DMS153 (cell line): ENCODE measurements at regions not wholly inside any gene's neighbourhood (a gene's known extent, or its start where the extent isn't known, plus 50 kb on each side); places are given as distances from the start of the nearest gene placed in this dataset.

Experiments
- DNase-seq: peaks from one replicate; lab custom pipeline; 2025; lab: John Stamatoyannopoulos, UW

GRCh38 chr7:16232273-16232672 is 189.1 kb downstream of the CRPPA start:
- DNase-seq, result no peak

GRCh38 chr7:16223963-16224707 is 197.2 kb downstream of the CRPPA start:
- DNase-seq, result no peak

- DNase-seq, result no peak
Observed at GRCh38 chr7:16212610-16213009, 208.7 kb downstream of the CRPPA start.

- no peak for DNase-seq
Observed at GRCh38 chr7:16212032-16212431, 209.3 kb downstream of the CRPPA start.

GRCh38 chr7:16211402-16211925 is 209.9 kb downstream of the CRPPA start:
- DNase-seq, result no peak

- no peak for DNase-seq
Observed at GRCh38 chr7:16210171-16210570, 211.2 kb downstream of the CRPPA start.

GRCh38 chr7:16207321-16207720 is 214.0 kb downstream of the CRPPA start:
- no peak for DNase-seq

- no peak for DNase-seq
Observed at GRCh38 chr7:16205466-16205865, 215.9 kb downstream of the CRPPA start.

GRCh38 chr7:16204953-16205352 is 216.4 kb downstream of the CRPPA start:
- no peak for DNase-seq

- no peak for DNase-seq
Observed at GRCh38 chr7:16203065-16203464, 218.3 kb downstream of the CRPPA start.

GRCh38 chr7:16202303-16202702 is 219.0 kb downstream of the CRPPA start:
- no peak for DNase-seq

GRCh38 chr7:16200591-16200990 is 220.7 kb downstream of the CRPPA start:
- no peak for DNase-seq

- no peak for DNase-seq
Observed at GRCh38 chr7:16193631-16194030, 227.7 kb downstream of the CRPPA start.

- DNase-seq, result no peak
Observed at GRCh38 chr7:16189026-16189715, 232.2 kb downstream of the CRPPA start.

GRCh38 chr7:16187131-16187530 is 234.2 kb downstream of the CRPPA start:
- DNase-seq, result no peak

GRCh38 chr7:16178585-16178984 is 242.8 kb downstream of the CRPPA start:
- DNase-seq, result no peak

- DNase-seq, result no peak
Observed at GRCh38 chr7:16178092-16178491, 243.2 kb downstream of the CRPPA start.

- DNase-seq, result no peak
Observed at GRCh38 chr7:16174253-16174652, 247.1 kb downstream of the CRPPA start.

GRCh38 chr7:16172366-16172765 is 249.0 kb downstream of the CRPPA start:
- DNase-seq, result no peak

GRCh38 chr7:16171928-16172327 is 249.4 kb downstream of the CRPPA start:
- no peak for DNase-seq

- DNase-seq, result no peak
Observed at GRCh38 chr7:16170671-16171070, 250.7 kb downstream of the CRPPA start.

GRCh38 chr7:16169537-16169936 is 251.8 kb downstream of the CRPPA start:
- no peak for DNase-seq

- DNase-seq, result no peak
Observed at GRCh38 chr7:16167526-16167925, 253.8 kb downstream of the CRPPA start.
